IMR-90 (cell line): ENCODE measurements at regions not wholly inside any gene's neighbourhood (a gene's known extent, or its start where the extent isn't known, plus 50 kb on each side); places are given as distances from the start of the nearest gene placed in this dataset.

Experiments
- ATAC-seq: fragments of 200-7000 bp; cut with Tn5 transposase; 2 replicates; pipeline ENCODE4 v1.9.1; 2020; ENCODE audit warnings: low read depth, mild to moderate bottlenecking, moderate library complexity
- BruUV-seq: library from RNA; stranded (reverse); fragments of 400-500 nt; replicated peaks from 2 replicates; lab custom pipeline; 2021; lab: Mats Ljungman, UMichigan
- CTCF ChIA-PET: fragments of 300-600 bp; formaldehyde crosslinking; extraction: SDS; loops from one replicate; lab custom pipeline; 2021; ENCODE audit warnings: antibody characterized with exemption; lab: Yijun Ruan, JAX
- POLR2A ChIA-PET: fragments of 300-600 bp; sonication (Branson Sonifier 250); formaldehyde crosslinking; loops from one replicate; lab custom pipeline; 2022; ENCODE audit warnings: antibody characterized with exemption; ENCODE audit not compliant: unreplicated experiment; lab: Charles Lee
- DNase-seq: peaks from one replicate; pipeline ENCODE4 v3.0.0; 2013
- H2AFZ ChIP-seq: replicated peaks from 2 replicates; pipeline ENCODE3; 2013; ENCODE audit warnings: low read length, mild to moderate bottlenecking; ENCODE audit not compliant: poor library complexity
- H2AK5ac ChIP-seq: 2 replicates; pipeline ENCODE4 v1.6.1; 2013; ENCODE audit warnings: low read depth, low read length, inconsistent platforms
- H2AK9ac ChIP-seq: replicated peaks from 2 replicates; pipeline ENCODE3; 2013; ENCODE audit warnings: mild to moderate bottlenecking, low read depth, low read length, moderate library complexity; ENCODE audit not compliant: poor library complexity
- H2BK120ac ChIP-seq: 2 replicates; pipeline ENCODE4 v1.6.1; 2013; ENCODE audit warnings: low read depth, low read length, inconsistent platforms
- H2BK15ac ChIP-seq: 3 replicates; pipeline ENCODE4 v1.6.1; 2013; ENCODE audit warnings: low read depth, low read length, inconsistent platforms
- H2BK20ac ChIP-seq: 2 replicates; pipeline ENCODE4 v1.6.1; 2013; ENCODE audit warnings: low read depth, mild to moderate bottlenecking, inconsistent platforms, low read length, moderate library complexity
- H2BK5ac ChIP-seq: 2 replicates; pipeline ENCODE4 v1.6.1; 2013; ENCODE audit warnings: mild to moderate bottlenecking, low read depth, low read length, inconsistent platforms; ENCODE audit not compliant: poor library complexity, severe bottlenecking
- H3K14ac ChIP-seq: replicated peaks from 2 replicates; pipeline ENCODE4 v1.6.1; 2013; ENCODE audit warnings: low read depth, low read length, inconsistent platforms
- H3K18ac ChIP-seq: 2 replicates; pipeline ENCODE4 v1.6.1; 2013; ENCODE audit warnings: low read depth, low read length, control low read depth
- H3K23ac ChIP-seq: 2 replicates; pipeline ENCODE4 v1.6.1; 2013; ENCODE audit warnings: low read depth, low read length, inconsistent platforms
- H3K27ac ChIP-seq: 2 replicates; pipeline ENCODE4 v1.5.1; 2013; ENCODE audit warnings: mild to moderate bottlenecking, control low read depth, low read length; ENCODE audit not compliant: insufficient read depth
- H3K27me3 ChIP-seq: 2 replicates; pipeline ENCODE4 v1.6.1; 2013; ENCODE audit warnings: low read length; ENCODE audit not compliant: control insufficient read depth, insufficient read depth
- H3K36me3 ChIP-seq: 2 replicates; pipeline ENCODE4 v1.6.1; 2013; ENCODE audit warnings: low read length, mixed read lengths; ENCODE audit not compliant: control insufficient read depth, insufficient read depth
- H3K4ac ChIP-seq: 2 replicates; pipeline ENCODE4 v1.6.1; 2013; ENCODE audit warnings: low read depth, low read length, inconsistent platforms
- H3K4me1 ChIP-seq: 2 replicates; pipeline ENCODE4 v1.6.1; 2013; ENCODE audit warnings: low read length, mixed read lengths; ENCODE audit not compliant: control insufficient read depth, insufficient read depth
- H3K4me2 ChIP-seq: 2 replicates; pipeline ENCODE4 v1.6.1; 2013; ENCODE audit warnings: low read depth, mild to moderate bottlenecking, control low read depth, low read length, moderate library complexity
- H3K4me3 ChIP-seq: 2 replicates; pipeline ENCODE4 v1.5.1; 2013; ENCODE audit warnings: low read depth, mild to moderate bottlenecking, control low read depth, low read length, moderate library complexity; ENCODE audit not compliant: insufficient read depth
- H3K56ac ChIP-seq: 2 replicates; pipeline ENCODE4 v1.6.1; 2013; ENCODE audit warnings: low read length, inconsistent platforms; ENCODE audit not compliant: insufficient read depth; ENCODE audit errors: extremely low read depth
- H3K79me1 ChIP-seq, 2 experiments: 2 replicates each; pipeline ENCODE4 v1.6.1; 2013; ENCODE audit warnings: low read length in 2 of 2, inconsistent platforms in 1 of 2, low read depth in 1 of 2
- H3K9ac ChIP-seq: 2 replicates; pipeline ENCODE4 v1.6.1; 2013; ENCODE audit warnings: low read depth, low read length, control low read depth
- H3K9me1 ChIP-seq: 2 replicates; pipeline ENCODE4 v1.6.1; 2013; ENCODE audit warnings: low read length, inconsistent platforms; ENCODE audit not compliant: insufficient read depth
- H3K9me3 ChIP-seq: 2 replicates; pipeline ENCODE4 v1.6.1; 2013; ENCODE audit warnings: low read length; ENCODE audit not compliant: control insufficient read depth, insufficient read depth
- H4K20me1 ChIP-seq: 2 replicates; pipeline ENCODE4 v1.6.1; 2013; ENCODE audit warnings: low read length, inconsistent platforms; ENCODE audit not compliant: insufficient read depth
- H4K5ac ChIP-seq: 2 replicates; pipeline ENCODE4 v1.6.1; 2013; ENCODE audit warnings: mild to moderate bottlenecking, low read depth, low read length, control low read depth
- H4K8ac ChIP-seq, 2 experiments: 2 replicates each; pipeline ENCODE4 v1.6.1; 2013; ENCODE audit warnings: low read depth in 2 of 2, low read length in 2 of 2, control low read depth in 1 of 2, inconsistent platforms in 1 of 2
- H4K91ac ChIP-seq: 2 replicates; pipeline ENCODE4 v1.6.1; 2013; ENCODE audit warnings: low read depth, low read length, inconsistent platforms; ENCODE audit not compliant: insufficient read depth
- BHLHE40 ChIP-seq: fragments of 150-350 bp; IDR thresholded peaks from 2 replicates; pipeline ENCODE4 v1.6.1; 2016; ENCODE audit warnings: mild to moderate bottlenecking, low read depth, low read length
- CHD1 ChIP-seq: IDR thresholded peaks from 2 replicates; pipeline ENCODE4 v1.6.1; 2012; ENCODE audit warnings: low read depth, low read length, improper control_type of control experiment
- CTCF ChIP-seq: conservative IDR thresholded peaks from 2 replicates; pipeline ENCODE4 v1.5.1; 2012; ENCODE audit warnings: mild to moderate bottlenecking, low read depth, low read length, improper control_type of control experiment
- ELK1 ChIP-seq: fragments of 150-350 bp; IDR thresholded peaks from 2 replicates; pipeline ENCODE4 v1.6.1; 2016; ENCODE audit warnings: low read depth, mild to moderate bottlenecking, low read length, moderate library complexity, borderline replicate concordance
- FOS ChIP-seq: fragments of 150-350 bp; IDR thresholded peaks from 2 replicates; pipeline ENCODE4 v1.6.1; 2016; ENCODE audit warnings: low read depth, low read length
- MAFK ChIP-seq: IDR thresholded peaks from 2 replicates; pipeline ENCODE4 v1.6.1; 2012; ENCODE audit warnings: low read depth, low read length, improper control_type of control experiment
- MAZ ChIP-seq: IDR thresholded peaks from 2 replicates; pipeline ENCODE4 v1.6.1; 2012; ENCODE audit warnings: low read depth, mild to moderate bottlenecking, low read length, improper control_type of control experiment, moderate library complexity, borderline replicate concordance
- MXI1 ChIP-seq: IDR thresholded peaks from 2 replicates; pipeline ENCODE4 v1.6.1; 2012; ENCODE audit warnings: low read depth, mild to moderate bottlenecking, low read length, moderate library complexity, borderline replicate concordance
- NFE2L2 ChIP-seq: fragments of 150-350 bp; IDR thresholded peaks from 2 replicates; pipeline ENCODE4 v1.6.1; 2016; ENCODE audit warnings: low read depth, mild to moderate bottlenecking, low read length
- POLR2A ChIP-seq: IDR thresholded peaks from 2 replicates; pipeline ENCODE4 v1.6.1; 2012; ENCODE audit warnings: mild to moderate bottlenecking, low read depth, low read length
- RAD21 ChIP-seq: IDR thresholded peaks from 2 replicates; pipeline ENCODE4 v1.6.1; 2012; ENCODE audit warnings: low read length, improper control_type of control experiment
- RFX5 ChIP-seq: IDR thresholded peaks from 2 replicates; pipeline ENCODE4 v1.8.0; 2012; ENCODE audit warnings: low read depth, mild to moderate bottlenecking, low read length, moderate library complexity
- USF2 ChIP-seq: fragments of 150-350 bp; IDR thresholded peaks from 2 replicates; pipeline ENCODE4 v1.6.1; 2017; ENCODE audit warnings: mild to moderate bottlenecking, antibody characterized with exemption, low read length, low read depth
- WGBS, 2 experiments: methylation state at CpG; one replicate each; pipeline versions ENCODE4 v1.1.5 to v1.1.7; 2013; ENCODE audit warnings: missing lambda C conversion rate in 2 of 2; ENCODE audit not compliant: insufficient read length in 1 of 2; ENCODE audit errors: extremely low coverage in 2 of 2; 5-methylcytosine and 5-hydroxymethylcytosine counted together
- dilution Hi-C: fragments of 300-500 bp; cut with HindIII; formaldehyde crosslinking; loops from one replicate; pipeline ENCODE4 v1.14.3; 2018; ENCODE audit warnings: low sequenced_read_pairs; ENCODE audit not compliant: unreplicated experiment
- in situ Hi-C: fragments of 300-500 bp; cut with MboI; formaldehyde crosslinking; loops from 3 replicates; pipeline ENCODE4 v1.14.3; 2019; ENCODE audit warnings: low sequenced_read_pairs, inconsistent platforms, mixed read lengths
- intact Hi-C: fragments of 100-400 bp; cut with micrococcal nuclease; formaldehyde crosslinking; loops from 2 replicates; pipeline ENCODE4 v1.10.0; 2022

- Histone ChIP-seq H3K14ac (no peak overlapping the region), H4K91ac (no peak overlapping the region), H2BK120ac (no peak overlapping the region), H3K9ac (no peak overlapping the region), H2BK15ac (no peak overlapping the region), H3K4me2 (no peak overlapping the region), H3K18ac (no peak overlapping the region), H3K79me1 (no peaks in the 10 kb centered on the region), H3K9me3 (0 out of 2 replicates have a peak, but pooled peaks cover 2% of the 10 kb centered on the region), H3K4me1 (no peaks in the 10 kb centered on the region), H4K20me1 (no peaks in the 10 kb centered on the region), H3K36me3 (no peaks in the 10 kb centered on the region), H3K27me3 (no peaks in the 10 kb centered on the region), H3K4me3 (no peak overlapping the region), H4K8ac (no peak overlapping the region), H2BK20ac (no peak overlapping the region), H3K56ac (no peak overlapping the region), H2AK5ac (no peak overlapping the region), H2AK9ac (no peak overlapping the region), H4K5ac (no peak overlapping the region), H3K27ac (no peak overlapping the region), H2BK5ac (no peak overlapping the region), H3K4ac (no peak overlapping the region), H2AFZ (no peak overlapping the region), H3K23ac (no peak overlapping the region), H3K9me1 (no peaks in the 10 kb centered on the region)
- DNase-seq (no peak), ATAC-seq (no peak)
- CTCF ChIA-PET: no interaction called here
- TF ChIP-seq NFE2L2 (no peak), MXI1 (no peak), RAD21 (no peak), USF2 (no peak), MAZ (no peak), MAFK (no peak), CHD1 (no peak), ELK1 (no peak), CTCF (no peak), POLR2A (no peak), RFX5 (no peak), BHLHE40 (no peak), FOS (no peak)
- 0% methylated on average over 1 of the region's 1 CpG; no CpG with 5 or more reads in 1 of the 2 experiments for WGBS, 2 experiments
- intact Hi-C loops (no loop called here), dilution Hi-C loops (no loop called here), in situ Hi-C loops (no loop called here)
- BruUV-seq: no TSS peak
- POLR2A ChIA-PET: no interaction called here
Observed at GRCh38 chr6:76174722-76175121, 102.3 kb upstream of the IMPG1 start.
